WTC11 (cell line): ENCODE measurements at regions not wholly inside any gene's neighbourhood (a gene's known extent, or its start where the extent isn't known, plus 50 kb on each side); places are given as distances from the start of the nearest gene placed in this dataset.

ENCODE experiments used
- ATAC-seq: fragments of 200-7000 bp; cut with Tn5 transposase; 2 replicates; pipeline ENCODE4 v1.10.0; 2021; ENCODE audit warnings: mild to moderate bottlenecking, moderate library complexity
- CTCF ChIA-PET: fragments of 300-600 bp; sonication (Branson Sonifier 250); formaldehyde crosslinking; loops from one replicate; lab custom pipeline; 2021; ENCODE audit warnings: antibody characterized with exemption; lab: Charles Lee
- POLR2A ChIA-PET: fragments of 350-600 bp; sonication (Branson Sonifier 250); formaldehyde crosslinking; loops from one replicate; lab custom pipeline; 2021; ENCODE audit warnings: antibody characterized with exemption; lab: Charles Lee
- DNase-seq: peaks from one replicate; pipeline ENCODE4 v3.0.0; 2021; ENCODE audit warnings: low spot score
- H3K27ac Mint-ChIP-seq: 2 replicates; pipeline ENCODE4 v1.8.0; 2021; ENCODE audit warnings: mixed read lengths
- H3K27me3 Mint-ChIP-seq: 2 replicates; pipeline ENCODE4 v1.8.0; 2021; ENCODE audit warnings: low read depth, mild to moderate bottlenecking, moderate library complexity, mixed read lengths
- H3K36me3 Mint-ChIP-seq: 2 replicates; pipeline ENCODE4 v1.8.0; 2021; ENCODE audit warnings: mixed read lengths
- H3K4me1 Mint-ChIP-seq: 2 replicates; pipeline ENCODE4 v1.8.0; 2022; ENCODE audit warnings: mixed read lengths
- H3K4me3 Mint-ChIP-seq: 2 replicates; pipeline ENCODE4 v1.8.0; 2021; ENCODE audit warnings: mild to moderate bottlenecking, moderate library complexity, mixed read lengths
- H3K9me3 Mint-ChIP-seq: 2 replicates; pipeline ENCODE4 v1.8.0; 2021; ENCODE audit warnings: mixed read lengths
- ATF3 ChIP-seq: sonication (generic); formaldehyde crosslinking; conservative IDR thresholded peaks from 2 replicates; pipeline ENCODE4 v1.8.1; 2022; ENCODE audit warnings: mild to moderate bottlenecking, missing genetic modification reagents
- CREB1 ChIP-seq: sonication (generic); formaldehyde crosslinking; IDR thresholded peaks from 2 replicates; pipeline ENCODE4 v1.8.0; 2023; ENCODE audit warnings: mild to moderate bottlenecking, missing genetic modification reagents
- CTCF ChIP-seq: fragments of 200-600 bp; IDR thresholded peaks from 2 replicates; pipeline ENCODE4 v1.8.0; 2022; ENCODE audit warnings: antibody characterized with exemption
- EMX1 ChIP-seq: fragments of 250-450 bp; sonication (Bioruptor Pico); IDR thresholded peaks from 2 replicates; pipeline ENCODE4 v1.8.0; 2021; ENCODE audit warnings: mild to moderate bottlenecking
- ETV6 ChIP-seq: sonication (generic); formaldehyde crosslinking; IDR thresholded peaks from 2 replicates; pipeline ENCODE4 v1.8.1; 2022; ENCODE audit warnings: mild to moderate bottlenecking, missing genetic modification reagents
- FOXP4 ChIP-seq: sonication (generic); formaldehyde crosslinking; IDR thresholded peaks from 2 replicates; pipeline ENCODE4 v1.8.0; 2022; ENCODE audit warnings: mild to moderate bottlenecking, missing genetic modification reagents
- JUN ChIP-seq: sonication (generic); formaldehyde crosslinking; IDR thresholded peaks from 2 replicates; pipeline ENCODE4 v1.8.0; 2023; ENCODE audit warnings: mild to moderate bottlenecking, missing genetic modification reagents
- MAX ChIP-seq: sonication (generic); formaldehyde crosslinking; IDR thresholded peaks from 2 replicates; pipeline ENCODE4 v1.8.0; 2022; ENCODE audit warnings: mild to moderate bottlenecking, missing genetic modification reagents
- MYBL2 ChIP-seq: sonication (generic); formaldehyde crosslinking; IDR thresholded peaks from 2 replicates; pipeline ENCODE4 v1.8.1; 2023; ENCODE audit warnings: mild to moderate bottlenecking, moderate library complexity, missing genetic modification reagents
- NR2C2 ChIP-seq: sonication (generic); formaldehyde crosslinking; IDR thresholded peaks from 2 replicates; pipeline ENCODE4 v1.8.0; 2022; ENCODE audit warnings: mild to moderate bottlenecking, missing genetic modification reagents
- RELA ChIP-seq: sonication (generic); formaldehyde crosslinking; IDR thresholded peaks from 2 replicates; pipeline ENCODE4 v1.8.1; 2022; ENCODE audit warnings: missing genetic modification reagents, mild to moderate bottlenecking, borderline replicate concordance
- RORB ChIP-seq: fragments of 250-450 bp; sonication (Bioruptor Pico); IDR thresholded peaks from 2 replicates; pipeline ENCODE4 v1.9.0; 2021; ENCODE audit warnings: mild to moderate bottlenecking
- TEAD1 ChIP-seq: sonication (generic); formaldehyde crosslinking; IDR thresholded peaks from 2 replicates; pipeline ENCODE4 v1.8.0; 2022; ENCODE audit warnings: mild to moderate bottlenecking, missing genetic modification reagents
- ZMAT4 ChIP-seq: fragments of 250-450 bp; sonication (Bioruptor Pico); IDR thresholded peaks from 2 replicates; pipeline ENCODE4 v1.9.0; 2021; ENCODE audit warnings: mild to moderate bottlenecking
- TF ChIP-seq, protein P1 (sequence below): sonication (generic); formaldehyde crosslinking; IDR thresholded peaks from 2 replicates; pipeline ENCODE4 v1.8.0; 2023; ENCODE audit warnings: mild to moderate bottlenecking, missing genetic modification reagents
- TF ChIP-seq, protein P2 (sequence below): sonication (generic); formaldehyde crosslinking; IDR thresholded peaks from 2 replicates; pipeline ENCODE4 v1.8.1; 2022; ENCODE audit warnings: mild to moderate bottlenecking, moderate library complexity, missing genetic modification reagents

DNA sequence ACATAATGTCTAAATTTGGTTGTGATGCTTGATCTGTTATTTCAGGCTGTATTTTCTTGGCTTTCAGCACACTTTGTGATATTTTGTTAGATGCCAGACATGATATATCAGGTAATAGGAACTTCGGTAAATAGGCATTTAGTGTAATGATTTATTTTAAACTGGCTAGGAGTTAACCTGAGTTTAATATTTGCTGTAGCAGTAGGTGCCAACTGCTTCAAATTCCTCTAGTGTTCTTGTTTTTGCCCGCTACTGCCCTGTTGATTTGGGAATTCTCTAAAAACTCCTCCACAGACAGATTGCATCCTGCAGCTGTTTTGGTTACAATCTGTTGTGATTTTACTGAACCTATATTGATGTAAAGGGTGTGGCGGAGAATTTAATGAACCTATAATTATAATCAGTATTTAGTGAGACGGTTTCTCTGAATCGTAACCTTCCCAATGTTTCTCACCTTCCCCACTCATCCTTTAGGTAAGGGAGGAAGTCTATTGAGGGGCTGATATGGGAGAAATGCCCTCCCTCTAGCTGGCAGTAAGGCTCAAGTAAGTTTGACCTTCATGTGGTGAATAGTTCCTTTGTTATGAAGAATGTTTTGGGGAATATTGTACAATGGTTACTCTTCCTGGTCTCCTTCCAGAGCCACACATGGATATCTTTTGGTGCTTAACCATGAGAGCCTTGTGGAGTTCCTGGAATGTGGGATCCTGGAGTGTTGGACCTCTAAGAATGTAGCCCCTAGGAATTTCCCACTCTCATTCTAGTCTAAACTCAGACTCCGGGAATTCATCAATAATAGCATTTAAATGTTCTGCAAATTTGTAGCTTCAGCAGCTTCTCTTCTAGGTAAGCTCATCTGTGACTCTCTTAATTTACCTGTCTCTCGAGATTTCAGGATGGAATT lies 634.1 kb downstream of the FSCB start:
- no peak for DNase-seq
- POLR2A ChIA-PET: no interaction called here
- peak overlapping the region; percentile 87 for H3K27ac Mint-ChIP-seq

GRCh38 chr14:43872222-43872621 lies 634.9 kb downstream of the FSCB start:
- TF ChIP-seq CREB1 (no peak), ATF3 (CRISPR knock-in tag) (no peak), MAX (CRISPR knock-in tag) (peak; percentile 30; the same call in 1 of the 2 replicates), ETV6 (CRISPR knock-in tag) (no peak), TEAD1 (CRISPR knock-in tag) (0 out of 2 replicates have a peak, but pooled peaks have one; percentile 38), RORB (CRISPR knock-in tag) (no peak), CTCF (no peak), ZMAT4 (CRISPR knock-in tag) (no peak), NR2C2 (CRISPR knock-in tag) (no peak), RELA (no peak)
- TF ChIP-seq, protein P1, sequence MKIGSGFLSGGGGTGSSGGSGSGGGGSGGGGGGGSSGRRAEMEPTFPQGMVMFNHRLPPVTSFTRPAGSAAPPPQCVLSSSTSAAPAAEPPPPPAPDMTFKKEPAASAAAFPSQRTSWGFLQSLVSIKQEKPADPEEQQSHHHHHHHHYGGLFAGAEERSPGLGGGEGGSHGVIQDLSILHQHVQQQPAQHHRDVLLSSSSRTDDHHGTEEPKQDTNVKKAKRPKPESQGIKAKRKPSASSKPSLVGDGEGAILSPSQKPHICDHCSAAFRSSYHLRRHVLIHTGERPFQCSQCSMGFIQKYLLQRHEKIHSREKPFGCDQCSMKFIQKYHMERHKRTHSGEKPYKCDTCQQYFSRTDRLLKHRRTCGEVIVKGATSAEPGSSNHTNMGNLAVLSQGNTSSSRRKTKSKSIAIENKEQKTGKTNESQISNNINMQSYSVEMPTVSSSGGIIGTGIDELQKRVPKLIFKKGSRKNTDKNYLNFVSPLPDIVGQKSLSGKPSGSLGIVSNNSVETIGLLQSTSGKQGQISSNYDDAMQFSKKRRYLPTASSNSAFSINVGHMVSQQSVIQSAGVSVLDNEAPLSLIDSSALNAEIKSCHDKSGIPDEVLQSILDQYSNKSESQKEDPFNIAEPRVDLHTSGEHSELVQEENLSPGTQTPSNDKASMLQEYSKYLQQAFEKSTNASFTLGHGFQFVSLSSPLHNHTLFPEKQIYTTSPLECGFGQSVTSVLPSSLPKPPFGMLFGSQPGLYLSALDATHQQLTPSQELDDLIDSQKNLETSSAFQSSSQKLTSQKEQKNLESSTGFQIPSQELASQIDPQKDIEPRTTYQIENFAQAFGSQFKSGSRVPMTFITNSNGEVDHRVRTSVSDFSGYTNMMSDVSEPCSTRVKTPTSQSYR: no peak
- H3K4me3 Mint-ChIP-seq: no peak overlapping the region
- ATAC-seq: peak; percentile 86
- H3K27me3 Mint-ChIP-seq: no peaks in the 10 kb centered on the region
- no peaks in the 10 kb centered on the region for H3K36me3 Mint-ChIP-seq
- POLR2A ChIA-PET: no interaction called here
- H3K4me1 Mint-ChIP-seq: peaks cover 25% of the 10 kb centered on the region
- peak overlapping the region; percentile 87 for H3K27ac Mint-ChIP-seq
- peak; percentile 31 for DNase-seq
- CTCF ChIA-PET: interaction anchor here (1.8 kb wide), 1 partner anchor 277 kb away, joined by 4 read pairs; no protein-coding TSS in a partner anchor
- peaks cover 12% of the 10 kb centered on the region; the same call in 1 of the 2 replicates for H3K9me3 Mint-ChIP-seq

More for the DNA sequence above, 634.1 kb downstream of the FSCB start:
- ATAC-seq: peak; percentile 88
- H3K9me3 Mint-ChIP-seq: peaks cover 12% of the 10 kb centered on the region; the same call in 1 of the 2 replicates
- no peaks in the 10 kb centered on the region for H3K27me3 Mint-ChIP-seq
- H3K4me1 Mint-ChIP-seq: peaks cover 30% of the 10 kb centered on the region
- TF ChIP-seq, protein P2, sequence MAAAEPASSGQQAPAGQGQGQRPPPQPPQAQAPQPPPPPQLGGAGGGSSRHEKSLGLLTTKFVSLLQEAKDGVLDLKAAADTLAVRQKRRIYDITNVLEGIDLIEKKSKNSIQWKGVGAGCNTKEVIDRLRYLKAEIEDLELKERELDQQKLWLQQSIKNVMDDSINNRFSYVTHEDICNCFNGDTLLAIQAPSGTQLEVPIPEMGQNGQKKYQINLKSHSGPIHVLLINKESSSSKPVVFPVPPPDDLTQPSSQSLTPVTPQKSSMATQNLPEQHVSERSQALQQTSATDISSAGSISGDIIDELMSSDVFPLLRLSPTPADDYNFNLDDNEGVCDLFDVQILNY (CRISPR knock-in tag): no peak
- no peak for TF ChIP-seq FOXP4 (CRISPR knock-in tag)
- no peak for TF ChIP-seq JUN (CRISPR knock-in tag)
- TF ChIP-seq EMX1 (CRISPR knock-in tag): no peak
- TF ChIP-seq TEAD1 (CRISPR knock-in tag): no peak
- TF ChIP-seq MYBL2 (CRISPR knock-in tag): no peak
- no peak overlapping the region for H3K4me3 Mint-ChIP-seq
- CTCF ChIA-PET: interaction anchor here (1.8 kb wide), 1 partner anchor 276 kb away, joined by 4 read pairs; no protein-coding TSS in a partner anchor
- no peaks in the 10 kb centered on the region for H3K36me3 Mint-ChIP-seq
